GM21515 (cell line): ENCODE measurements at regions not wholly inside any gene's neighbourhood (a gene's known extent, or its start where the extent isn't known, plus 50 kb on each side); places are given as distances from the start of the nearest gene placed in this dataset.

Experiments used
- ATAC-seq: cut with Tn5 transposase; IDR thresholded peaks from one replicate; pipeline ENCODE4 v1.9.1; 2021; ENCODE audit not compliant: unreplicated experiment

DNA sequence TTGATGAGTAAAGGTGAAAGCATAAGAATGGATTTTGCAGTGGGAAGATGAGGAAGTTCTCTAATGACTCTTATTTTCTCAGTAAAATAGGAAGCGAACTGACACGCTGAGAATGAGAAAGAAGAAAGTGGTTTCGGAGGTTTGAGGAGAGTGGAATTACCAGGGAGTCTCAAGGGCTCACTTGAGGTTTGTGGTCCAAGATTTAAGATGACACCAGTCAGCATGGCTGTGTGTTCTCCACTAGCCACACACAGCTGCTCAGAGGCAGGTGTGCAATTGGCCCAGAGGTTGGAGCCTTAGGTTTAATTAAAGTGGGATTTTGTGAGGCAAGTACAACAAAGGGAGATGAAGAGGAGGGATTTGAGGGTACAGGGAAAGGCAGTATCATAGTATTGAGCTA is 99.6 kb upstream of the NBEA start:
- ATAC-seq: no peak

GRCh38 chr13:34847766-34848165 is 94.3 kb upstream of the NBEA start:
- ATAC-seq: no peak

GRCh38 chr13:34849406-34849805 is 92.7 kb upstream of the NBEA start:
- ATAC-seq: no peak

- no peak for ATAC-seq
Measured at GRCh38 chr13:34853161-34853560, 88.9 kb upstream of the NBEA start.

DNA sequence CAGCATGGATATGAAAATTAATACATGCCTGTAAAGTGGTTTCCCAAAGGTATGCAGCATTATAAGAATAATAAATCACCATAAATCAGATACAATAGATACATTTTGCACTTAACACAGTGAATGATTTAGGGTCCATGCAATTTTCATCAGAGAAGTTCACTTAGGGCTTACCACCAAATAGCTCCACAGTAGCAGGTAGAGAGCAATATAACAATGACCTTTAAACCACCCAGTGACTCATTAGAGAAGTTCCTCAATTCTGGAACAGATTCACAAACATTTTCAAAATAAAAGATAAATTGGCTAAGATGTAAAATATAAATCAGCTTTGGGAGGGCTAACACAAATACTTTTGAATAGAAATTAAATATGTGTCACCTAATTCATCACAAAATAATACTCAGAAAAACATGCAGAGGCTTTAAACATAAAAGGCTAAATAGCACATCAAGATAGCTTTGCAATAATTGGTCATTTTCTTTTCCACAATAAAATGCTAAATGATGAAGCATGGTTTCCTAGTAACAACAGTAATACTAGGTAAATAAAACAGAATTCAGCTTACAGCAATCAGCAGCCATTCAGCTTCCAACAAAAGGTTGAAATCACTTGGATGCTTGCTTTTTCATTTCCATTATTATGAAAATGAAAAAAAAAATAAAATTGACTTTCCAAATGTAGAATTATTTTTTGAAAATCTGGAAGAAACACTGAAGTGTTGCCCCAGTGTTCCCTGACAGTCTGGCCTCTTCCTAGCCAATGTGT is 84.3 kb upstream of the NBEA start:
- ATAC-seq: no peak

GRCh38 chr13:34862311-34862710 is 79.8 kb upstream of the NBEA start:
- ATAC-seq: no peak

- no peak for ATAC-seq
Measured at GRCh38 chr13:34862716-34863115, 79.4 kb upstream of the NBEA start.

DNA sequence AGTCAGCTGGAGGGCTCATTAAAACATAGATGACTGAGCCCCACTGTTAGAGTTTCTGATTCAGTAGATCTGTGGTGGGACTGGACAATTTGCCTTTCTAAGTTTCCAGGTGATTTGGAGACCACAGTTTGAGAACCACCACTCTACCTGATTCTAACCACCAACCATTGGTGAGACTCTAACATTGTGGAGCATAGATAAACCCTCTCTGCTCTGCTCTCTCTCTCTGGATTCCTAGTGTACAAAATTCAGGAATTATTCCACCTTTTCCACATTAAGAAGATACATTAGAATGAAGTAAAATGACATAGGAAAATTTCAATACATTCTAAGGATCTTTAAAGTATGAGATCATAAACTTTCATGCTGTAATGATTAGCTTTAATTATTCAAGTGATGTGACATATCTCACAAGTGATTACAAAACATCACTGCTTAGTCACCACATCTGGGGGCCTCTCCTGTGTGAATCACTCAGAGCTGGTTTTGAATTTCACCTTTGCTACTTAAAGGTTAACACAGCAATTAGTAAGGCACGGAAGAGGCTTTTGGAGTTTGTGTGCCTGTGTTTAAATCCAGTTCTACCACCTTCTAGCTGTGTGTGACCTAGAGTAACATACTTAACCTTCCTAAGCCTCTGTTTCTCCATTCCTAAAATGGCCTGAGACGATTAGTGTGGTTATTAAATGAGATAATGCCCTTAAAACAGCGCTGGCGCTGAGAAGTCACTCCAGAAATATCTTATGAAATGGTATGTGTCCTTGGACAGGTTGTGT is 78.5 kb upstream of the NBEA start:
- ATAC-seq: no peak

GRCh38 chr13:34864671-34865070 is 77.4 kb upstream of the NBEA start:
- ATAC-seq: no peak

- no peak for ATAC-seq
Measured at GRCh38 chr13:34867590-34867989, 74.5 kb upstream of the NBEA start.

GRCh38 chr13:34868733-34869132 is 73.3 kb upstream of the NBEA start:
- no peak for ATAC-seq

DNA sequence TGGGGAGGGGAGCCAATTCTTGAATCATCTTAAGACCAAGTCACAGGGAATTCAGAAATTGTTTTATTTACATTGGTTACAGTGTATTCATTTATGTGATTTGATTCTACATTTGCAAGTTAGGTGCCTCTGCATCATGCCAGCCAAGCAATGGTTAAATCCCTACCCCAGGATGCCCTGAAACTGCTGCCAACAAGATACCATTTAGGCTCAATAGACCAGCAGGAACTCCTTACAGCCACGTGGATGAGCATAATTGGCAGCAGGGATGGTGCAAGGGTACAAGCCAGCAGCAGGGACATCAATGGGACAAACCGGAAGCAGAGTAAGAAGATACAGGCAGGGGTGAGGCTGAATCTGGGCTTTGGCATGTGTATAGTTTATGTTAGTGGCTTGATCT is 72.4 kb upstream of the NBEA start:
- ATAC-seq: no peak

GRCh38 chr13:34878329-34878728 is 63.7 kb upstream of the NBEA start:
- no peak for ATAC-seq

GRCh38 chr13:34879851-34880250 is 62.2 kb upstream of the NBEA start:
- no peak for ATAC-seq

- ATAC-seq: no peak
Measured at GRCh38 chr13:34881494-34881893, 60.6 kb upstream of the NBEA start.

DNA sequence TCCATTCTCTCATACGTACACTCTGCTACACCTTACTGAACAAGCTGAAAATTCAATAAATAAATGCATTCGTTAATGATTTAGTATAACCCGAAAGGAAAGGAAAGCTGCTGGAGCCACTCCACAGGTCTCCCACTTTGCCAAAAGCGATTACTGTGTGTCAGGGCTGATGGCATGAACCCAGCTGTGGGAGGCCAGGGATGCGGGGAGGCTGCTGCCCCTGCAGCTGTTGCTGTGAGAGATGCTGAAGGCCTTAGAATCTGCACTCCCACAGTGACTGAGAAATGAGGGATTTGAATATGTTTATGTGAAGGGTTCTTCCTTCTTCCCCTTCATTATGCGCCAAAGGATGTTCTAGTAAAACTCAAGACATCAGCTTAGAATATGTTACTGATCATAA is 58.7 kb upstream of the NBEA start:
- no peak for ATAC-seq

GRCh38 chr13:34884366-34884765 is 57.7 kb upstream of the NBEA start:
- no peak for ATAC-seq

DNA sequence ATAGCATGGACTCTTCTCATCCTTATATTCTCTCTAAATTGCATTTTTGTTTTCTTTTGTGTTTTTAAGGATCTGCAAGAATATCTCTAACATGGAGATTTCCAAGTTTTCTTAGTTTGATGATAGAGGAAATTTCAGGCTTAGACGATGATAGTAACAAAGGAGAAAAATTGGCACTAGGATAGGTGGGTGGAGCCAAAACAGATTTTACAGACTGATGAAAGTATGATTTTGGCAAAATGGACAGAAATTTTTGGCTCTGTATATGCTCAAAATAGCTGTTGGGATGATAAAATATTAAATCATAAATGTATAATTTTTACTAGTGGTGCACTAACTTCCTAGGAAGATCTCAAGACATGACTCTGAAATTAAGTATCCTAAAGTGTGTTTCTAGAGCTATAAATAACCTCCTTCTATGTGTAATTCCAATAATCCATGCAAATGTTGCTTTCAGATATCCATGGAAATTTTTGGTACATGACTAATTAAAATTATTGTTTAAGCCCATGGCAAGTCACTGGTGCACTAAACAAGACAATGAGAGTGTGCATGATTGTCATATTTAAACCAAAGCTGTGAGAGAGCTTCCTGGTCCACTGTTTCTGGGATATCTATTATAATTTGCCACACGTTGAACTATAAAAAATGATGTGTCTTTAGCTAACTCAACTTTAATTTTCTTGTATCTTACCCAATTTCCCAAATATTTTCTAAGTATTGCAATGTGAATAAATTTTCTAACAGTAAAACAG is 55.8 kb upstream of the NBEA start:
- ATAC-seq: no peak

GRCh38 chr13:34886987-34887386 is 55.1 kb upstream of the NBEA start:
- no peak for ATAC-seq
